Nephron (organoid): ENCODE measurements at regions not wholly inside any gene's neighbourhood (a gene's known extent, or its start where the extent isn't known, plus 50 kb on each side); places are given as distances from the start of the nearest gene placed in this dataset.
"Not testable (repeated sequence)": the region's sequence is repeated elsewhere in the genome, so short reads cannot be mapped to it uniquely, and the experiment has no call there.

Experiments
- H3K27ac Mint-ChIP-seq, 3 experiments: 2 replicates each; pipeline ENCODE4 v1.8.0; 2020; ENCODE audit warnings: mixed read lengths in 3 of 3, mild to moderate bottlenecking in 2 of 3, moderate library complexity in 1 of 3
- H3K27me3 Mint-ChIP-seq: 2 replicates; pipeline ENCODE4 v1.8.0; 2021; ENCODE audit warnings: low read depth, mild to moderate bottlenecking, moderate library complexity, mixed read lengths
- H3K36me3 Mint-ChIP-seq: 2 replicates; pipeline ENCODE4 v1.8.0; 2020; ENCODE audit warnings: low read depth, mixed read lengths
- H3K4me1 Mint-ChIP-seq: 2 replicates; pipeline ENCODE4 v1.8.0; 2020; ENCODE audit warnings: mixed read lengths
- H3K4me3 Mint-ChIP-seq, 3 experiments: 2 replicates each; pipeline ENCODE4 v1.8.0; 2020; ENCODE audit warnings: mild to moderate bottlenecking in 3 of 3, mixed read lengths in 3 of 3, moderate library complexity in 2 of 3
- H3K9me3 Mint-ChIP-seq: 2 replicates; pipeline ENCODE4 v1.8.0; 2020; ENCODE audit warnings: mixed read lengths
- TF ChIP-seq, protein P1 (sequence below), 3 experiments: fragments of 200-600 bp; sonication (generic); IDR thresholded peaks; one replicate each; pipeline ENCODE4 v1.5.0; 2021; ENCODE audit warnings: antibody characterized with exemption in 3 of 3; ENCODE audit not compliant: unreplicated experiment in 3 of 3

DNA sequence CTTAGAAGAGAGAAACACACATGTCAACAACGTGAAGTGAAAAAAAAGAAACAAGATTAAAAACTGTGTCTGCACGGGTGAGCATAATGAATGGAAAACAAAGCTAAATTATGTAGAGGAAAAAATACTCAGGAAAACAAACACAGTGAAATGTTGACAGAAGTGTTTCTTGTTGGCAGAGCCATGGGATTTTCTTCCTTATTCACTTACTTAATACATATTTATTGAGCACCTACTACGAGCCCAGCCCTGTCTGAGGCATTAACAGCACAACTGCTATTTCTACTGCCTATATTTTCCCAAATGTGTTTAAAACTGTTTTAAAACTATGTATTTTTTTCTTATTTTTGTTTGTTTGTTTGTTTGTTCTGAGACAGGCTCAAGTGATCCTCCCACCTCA, 69.9 kb downstream of the DIO3 start:
- H3K4me3 Mint-ChIP-seq, result no peak overlapping the region
- no peaks in the 10 kb centered on the region for H3K9me3 Mint-ChIP-seq
- H3K4me1 Mint-ChIP-seq, result no peaks in the 10 kb centered on the region
- TF ChIP-seq, protein P1, sequence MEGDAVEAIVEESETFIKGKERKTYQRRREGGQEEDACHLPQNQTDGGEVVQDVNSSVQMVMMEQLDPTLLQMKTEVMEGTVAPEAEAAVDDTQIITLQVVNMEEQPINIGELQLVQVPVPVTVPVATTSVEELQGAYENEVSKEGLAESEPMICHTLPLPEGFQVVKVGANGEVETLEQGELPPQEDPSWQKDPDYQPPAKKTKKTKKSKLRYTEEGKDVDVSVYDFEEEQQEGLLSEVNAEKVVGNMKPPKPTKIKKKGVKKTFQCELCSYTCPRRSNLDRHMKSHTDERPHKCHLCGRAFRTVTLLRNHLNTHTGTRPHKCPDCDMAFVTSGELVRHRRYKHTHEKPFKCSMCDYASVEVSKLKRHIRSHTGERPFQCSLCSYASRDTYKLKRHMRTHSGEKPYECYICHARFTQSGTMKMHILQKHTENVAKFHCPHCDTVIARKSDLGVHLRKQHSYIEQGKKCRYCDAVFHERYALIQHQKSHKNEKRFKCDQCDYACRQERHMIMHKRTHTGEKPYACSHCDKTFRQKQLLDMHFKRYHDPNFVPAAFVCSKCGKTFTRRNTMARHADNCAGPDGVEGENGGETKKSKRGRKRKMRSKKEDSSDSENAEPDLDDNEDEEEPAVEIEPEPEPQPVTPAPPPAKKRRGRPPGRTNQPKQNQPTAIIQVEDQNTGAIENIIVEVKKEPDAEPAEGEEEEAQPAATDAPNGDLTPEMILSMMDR (IDR thresholded peaks at IDR 0.05; ENCODE audit: unreplicated experiment in 3 of 3), result no peak
- peaks cover 10% of the 10 kb centered on the region for H3K27me3 Mint-ChIP-seq
- no peak overlapping the region for H3K27ac Mint-ChIP-seq
- H3K36me3 Mint-ChIP-seq, result no peaks in the 10 kb centered on the region

GRCh38 chr14:101631970-101632369, 70.7 kb downstream of the DIO3 start:
- H3K27ac Mint-ChIP-seq, H3K36me3 Mint-ChIP-seq, H3K27me3 Mint-ChIP-seq, H3K9me3 Mint-ChIP-seq, H3K4me3 Mint-ChIP-seq, H3K4me1 Mint-ChIP-seq: not testable (repeated sequence)

GRCh38 chr14:101632520-101632919, 71.2 kb downstream of the DIO3 start:
- H3K36me3 Mint-ChIP-seq, result no peaks in the 10 kb centered on the region
- no peaks in the 10 kb centered on the region for H3K4me1 Mint-ChIP-seq
- H3K27me3 Mint-ChIP-seq, result peaks cover 10% of the 10 kb centered on the region
- H3K27ac Mint-ChIP-seq, result no peak overlapping the region
- TF ChIP-seq, protein P1 (IDR thresholded peaks at IDR 0.05; ENCODE audit: unreplicated experiment in 3 of 3), result no peak
- no peaks in the 10 kb centered on the region for H3K9me3 Mint-ChIP-seq
- no peak overlapping the region for H3K4me3 Mint-ChIP-seq

DNA sequence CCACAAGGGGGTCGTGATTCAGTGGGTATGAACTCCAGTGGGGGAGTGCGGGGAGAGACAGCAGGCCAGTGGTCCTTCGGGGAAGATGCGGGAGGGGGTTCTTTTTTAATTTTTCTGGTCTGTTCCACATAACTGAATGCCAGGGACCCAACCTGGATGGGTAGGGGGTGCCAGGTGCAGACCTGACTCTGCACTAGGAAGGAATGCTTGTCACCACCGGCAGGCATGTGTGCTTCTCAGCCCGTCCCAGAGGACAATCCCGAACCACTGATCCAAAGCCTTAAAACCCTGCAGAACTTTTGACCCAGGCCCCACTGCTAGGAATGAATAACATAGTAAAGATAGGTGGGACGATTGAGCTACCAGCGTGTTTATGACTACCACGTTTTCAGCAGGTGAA, 72.0 kb downstream of the DIO3 start:
- Mint-ChIP-seq H3K9me3 (no peaks in the 10 kb centered on the region), H3K4me3 (no peak overlapping the region), H3K27ac (no peak overlapping the region), H3K4me1 (no peaks in the 10 kb centered on the region), H3K36me3 (no peaks in the 10 kb centered on the region), H3K27me3 (peaks cover 10% of the 10 kb centered on the region)
- TF ChIP-seq, protein P1 (IDR thresholded peaks at IDR 0.05; ENCODE audit: unreplicated experiment in 3 of 3), result no peak

GRCh38 chr14:101634202-101634849, 73.0 kb downstream of the DIO3 start:
- no peaks in the 10 kb centered on the region for H3K4me1 Mint-ChIP-seq
- H3K36me3 Mint-ChIP-seq, result no peaks in the 10 kb centered on the region
- H3K9me3 Mint-ChIP-seq, result no peaks in the 10 kb centered on the region
- TF ChIP-seq, protein P1 (IDR thresholded peaks at IDR 0.05; ENCODE audit: unreplicated experiment in 3 of 3), result no peak
- H3K4me3 Mint-ChIP-seq, result no peak overlapping the region
- H3K27ac Mint-ChIP-seq, result no peak overlapping the region
- peaks cover 16% of the 10 kb centered on the region for H3K27me3 Mint-ChIP-seq

- Mint-ChIP-seq H3K27me3 (peaks cover 16% of the 10 kb centered on the region), H3K36me3 (no peaks in the 10 kb centered on the region), H3K4me1 (no peaks in the 10 kb centered on the region), H3K27ac (no peak overlapping the region), H3K9me3 (no peaks in the 10 kb centered on the region), H3K4me3 (no peak overlapping the region)
- TF ChIP-seq, protein P1 (IDR thresholded peaks at IDR 0.05; ENCODE audit: unreplicated experiment in 3 of 3), result no peak
Measured at GRCh38 chr14:101634850-101635748, 73.8 kb downstream of the DIO3 start.
